Activated T-cell treated with anti-CD3 and anti-CD28 coated beads, Interleukin-2, amount 50 U/mL, for 4 hours (primary cell): ENCODE measurements at regions not wholly inside any gene's neighbourhood (a gene's known extent, or its start where the extent isn't known, plus 50 kb on each side); places are given as distances from the start of the nearest gene placed in this dataset.

Experiments
- ATAC-seq, 2 donors: fragments of 200-7000 bp; cut with Tn5 transposase; one replicate each; pipeline ENCODE4 v1.10.0; 2021
- DNase-seq: peaks from one replicate; pipeline ENCODE4 v3.0.0-alpha.2; 2020
- H3K27me3 Mint-ChIP-seq: one replicate; pipeline ENCODE4 v1.8.0; 2021; ENCODE audit warnings: low read depth, mixed read lengths
- H3K36me3 Mint-ChIP-seq: one replicate; pipeline ENCODE4 v1.8.0; 2022; ENCODE audit warnings: mixed read lengths; ENCODE audit not compliant: insufficient read depth
- H3K4me1 Mint-ChIP-seq: one replicate; pipeline ENCODE4 v1.8.0; 2021; ENCODE audit warnings: low read depth, mixed read lengths
- H3K4me3 Mint-ChIP-seq: one replicate; pipeline ENCODE4 v1.8.0; 2021; ENCODE audit warnings: mild to moderate bottlenecking, moderate library complexity, mixed read lengths
- H3K9me3 Mint-ChIP-seq: one replicate; pipeline ENCODE4 v1.8.0; 2021; ENCODE audit warnings: mixed read lengths

DNA sequence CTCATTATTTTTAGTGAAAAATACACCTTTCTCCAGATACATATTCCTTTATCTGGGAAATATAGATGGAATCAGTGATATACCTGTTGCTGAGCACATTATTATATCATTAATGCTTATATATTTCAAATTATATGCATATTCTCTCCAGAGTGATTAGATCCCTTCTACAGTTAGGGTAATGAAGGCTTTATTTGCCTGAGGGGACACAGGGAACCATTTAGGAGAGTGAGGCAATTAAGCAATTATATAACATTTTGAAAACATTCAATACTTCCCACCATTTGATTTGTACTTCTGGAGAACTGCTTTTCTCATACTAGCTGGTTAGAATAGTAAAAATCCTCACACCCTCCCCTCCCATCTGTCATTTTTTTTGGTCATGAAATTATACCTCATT is 212.8 kb upstream of the NOVA1 start:
- Mint-ChIP-seq H3K36me3 (no peaks in the 10 kb centered on the region), H3K4me3 (no peak overlapping the region), H3K9me3 (peaks cover under 1% of the 10 kb centered on the region), H3K27me3 (no peaks in the 10 kb centered on the region), H3K4me1 (no peaks in the 10 kb centered on the region)
- ATAC-seq (no peak), DNase-seq (no peak)

DNA sequence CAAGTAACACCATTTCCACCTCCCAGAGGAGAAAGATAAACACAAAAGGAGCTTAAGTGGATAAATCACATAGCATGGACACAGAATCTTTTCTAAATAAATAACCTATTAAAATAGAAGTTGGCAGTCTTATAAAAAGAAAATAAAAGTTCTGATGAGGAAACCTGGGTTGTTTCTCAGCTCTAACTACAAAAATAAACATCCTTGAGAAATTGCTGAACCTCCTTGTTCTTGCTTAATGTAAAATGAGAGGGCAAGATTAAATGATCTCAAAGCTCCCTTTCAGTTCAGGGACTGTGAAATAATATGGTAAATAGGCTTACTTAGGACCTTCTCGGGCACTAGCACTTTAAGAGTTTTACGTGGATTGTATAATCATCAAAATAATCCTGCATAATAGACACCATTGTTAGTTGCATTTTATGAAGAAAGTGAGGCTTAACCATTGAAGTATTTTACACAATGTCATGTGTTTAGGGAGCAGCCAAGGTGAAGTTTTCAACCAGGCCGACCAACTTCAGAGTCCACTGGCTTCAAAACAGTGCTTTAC is 214.0 kb upstream of the NOVA1 start:
- DNase-seq (no peak), ATAC-seq (no peak)
- Mint-ChIP-seq H3K27me3 (no peaks in the 10 kb centered on the region), H3K36me3 (no peaks in the 10 kb centered on the region), H3K9me3 (no peaks in the 10 kb centered on the region), H3K4me1 (no peaks in the 10 kb centered on the region), H3K4me3 (no peak overlapping the region)

DNA sequence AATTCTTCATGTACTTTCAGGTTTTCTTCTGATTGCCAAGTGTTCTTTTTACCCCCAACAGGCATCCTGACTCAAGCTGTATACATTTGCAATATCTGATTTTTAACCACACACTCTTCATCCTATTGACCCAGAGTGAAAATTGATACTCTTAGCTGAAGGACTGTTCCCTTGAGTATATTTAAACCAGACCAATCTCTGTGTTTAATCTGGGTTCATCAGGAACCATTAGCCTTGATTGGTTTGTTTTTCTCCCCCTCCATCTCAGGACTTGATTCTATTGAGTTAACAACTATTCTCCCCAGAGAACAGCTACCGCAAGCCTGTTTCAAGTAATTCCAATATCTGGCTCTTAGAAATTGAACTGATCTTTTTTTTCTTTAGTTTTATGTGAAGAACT is 222.3 kb upstream of the NOVA1 start:
- no peak overlapping the region for H3K4me3 Mint-ChIP-seq
- DNase-seq (no peak), ATAC-seq (no peak)
- no peaks in the 10 kb centered on the region for H3K36me3 Mint-ChIP-seq
- no peaks in the 10 kb centered on the region for H3K4me1 Mint-ChIP-seq
- no peaks in the 10 kb centered on the region for H3K27me3 Mint-ChIP-seq
- peaks cover 9% of the 10 kb centered on the region for H3K9me3 Mint-ChIP-seq

DNA sequence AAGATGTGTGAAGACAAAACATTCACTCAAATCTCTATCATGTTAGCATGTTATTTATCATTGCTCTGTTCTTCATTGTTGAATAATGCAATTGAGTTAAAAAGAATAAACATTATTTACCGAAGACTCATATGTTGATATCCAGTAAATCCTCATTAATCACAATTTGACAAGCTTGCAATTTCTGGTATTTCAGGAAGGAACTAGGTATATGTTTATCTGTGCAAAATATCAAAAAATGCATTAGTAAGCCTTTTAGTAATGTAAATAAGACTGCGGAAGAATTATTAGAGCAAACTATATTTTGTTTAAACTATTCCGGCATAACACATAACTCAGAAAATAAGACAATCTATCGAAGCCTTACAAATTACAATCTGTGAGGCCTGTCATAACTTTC is 222.7 kb upstream of the NOVA1 start:
- H3K27me3 Mint-ChIP-seq: no peaks in the 10 kb centered on the region
- DNase-seq (no peak), ATAC-seq (no peak)
- no peaks in the 10 kb centered on the region for H3K36me3 Mint-ChIP-seq
- H3K9me3 Mint-ChIP-seq: peaks cover 9% of the 10 kb centered on the region
- no peaks in the 10 kb centered on the region for H3K4me1 Mint-ChIP-seq
- H3K4me3 Mint-ChIP-seq: no peak overlapping the region

DNA sequence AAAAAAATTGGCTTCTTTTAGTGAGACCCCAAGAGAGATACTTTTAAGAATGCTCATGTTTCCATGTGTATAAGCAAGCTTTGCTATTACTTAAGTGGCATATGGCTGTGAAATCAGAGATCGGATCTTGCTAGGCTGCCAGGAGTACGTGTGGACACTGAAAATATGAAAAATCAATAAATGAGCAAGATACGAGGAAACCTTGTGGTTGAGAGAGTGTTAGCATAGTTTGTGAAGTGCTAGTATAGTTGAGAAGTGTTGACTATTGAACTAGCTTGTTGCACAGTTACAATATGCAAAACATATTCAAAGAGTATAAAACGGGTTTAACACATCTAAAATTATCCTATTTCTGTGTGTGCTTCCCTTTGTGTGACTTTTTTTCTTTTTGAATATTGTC is 230.9 kb upstream of the NOVA1 start:
- Mint-ChIP-seq H3K27me3 (no peaks in the 10 kb centered on the region), H3K36me3 (no peaks in the 10 kb centered on the region), H3K4me3 (no peak overlapping the region), H3K9me3 (peaks cover 15% of the 10 kb centered on the region), H3K4me1 (no peaks in the 10 kb centered on the region)
- ATAC-seq (no peak), DNase-seq (no peak)

DNA sequence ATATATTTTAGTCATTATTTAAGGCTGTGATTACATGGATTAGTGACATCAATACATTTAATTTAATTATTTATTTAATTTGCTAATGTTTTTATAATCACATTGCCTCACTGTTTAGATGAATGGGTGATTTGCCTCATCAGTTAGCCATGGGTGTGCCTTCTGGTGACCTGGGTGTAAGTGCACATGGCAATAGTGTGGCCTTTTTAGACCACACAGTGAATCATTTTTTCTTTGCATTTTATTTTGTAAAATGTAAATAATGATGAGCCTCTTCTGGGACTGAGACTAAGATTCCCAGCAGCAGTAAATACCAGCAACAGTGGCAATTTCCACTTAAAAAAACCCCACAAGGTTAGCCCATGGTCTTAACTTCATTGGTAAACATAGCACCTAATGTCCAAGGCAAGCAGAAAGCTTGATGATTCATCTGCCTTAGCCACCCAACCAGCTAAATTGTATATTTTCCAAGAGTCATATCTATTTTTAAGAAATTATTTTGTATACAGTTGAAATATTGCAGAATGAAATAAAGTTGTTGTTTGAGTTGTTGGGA is 235.9 kb upstream of the NOVA1 start:
- ATAC-seq: no peak
- Mint-ChIP-seq H3K9me3 (peaks cover 8% of the 10 kb centered on the region), H3K36me3 (no peaks in the 10 kb centered on the region), H3K4me1 (no peaks in the 10 kb centered on the region), H3K27me3 (no peaks in the 10 kb centered on the region), H3K4me3 (no peak overlapping the region)
- no peak for DNase-seq

DNA sequence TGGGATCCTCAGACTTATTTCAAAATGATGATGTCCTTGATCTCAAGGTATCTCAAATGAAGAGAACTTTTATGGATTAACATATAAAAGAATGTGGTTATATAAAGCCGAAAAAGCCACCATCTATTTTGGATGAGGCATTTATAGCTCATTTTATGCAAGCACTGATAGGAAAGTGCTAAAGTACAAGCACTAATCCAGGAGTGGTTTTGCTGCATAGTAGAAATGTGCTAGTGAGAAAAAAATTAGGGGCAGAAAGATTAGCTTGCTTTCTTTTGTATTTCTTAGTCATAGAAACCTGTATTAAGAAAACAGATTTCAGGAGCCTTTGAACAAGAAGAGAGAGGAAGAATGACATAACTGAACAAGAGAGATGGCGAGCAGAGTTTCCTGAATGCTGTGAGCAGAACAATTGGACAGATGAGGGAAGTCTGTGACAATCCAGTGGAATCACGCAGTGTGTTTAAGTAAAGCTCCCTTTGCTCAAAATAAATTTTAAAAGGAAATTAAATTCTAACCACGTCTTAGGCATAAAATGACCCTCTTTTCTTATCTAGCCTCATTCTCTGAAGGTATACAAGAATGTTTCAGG is 238.2 kb upstream of the NOVA1 start:
- DNase-seq (no peak), ATAC-seq (no peak)
- no peaks in the 10 kb centered on the region for H3K36me3 Mint-ChIP-seq
- no peaks in the 10 kb centered on the region for H3K4me1 Mint-ChIP-seq
- no peak overlapping the region for H3K4me3 Mint-ChIP-seq
- no peaks in the 10 kb centered on the region for H3K27me3 Mint-ChIP-seq
- H3K9me3 Mint-ChIP-seq: peaks cover 14% of the 10 kb centered on the region

DNA sequence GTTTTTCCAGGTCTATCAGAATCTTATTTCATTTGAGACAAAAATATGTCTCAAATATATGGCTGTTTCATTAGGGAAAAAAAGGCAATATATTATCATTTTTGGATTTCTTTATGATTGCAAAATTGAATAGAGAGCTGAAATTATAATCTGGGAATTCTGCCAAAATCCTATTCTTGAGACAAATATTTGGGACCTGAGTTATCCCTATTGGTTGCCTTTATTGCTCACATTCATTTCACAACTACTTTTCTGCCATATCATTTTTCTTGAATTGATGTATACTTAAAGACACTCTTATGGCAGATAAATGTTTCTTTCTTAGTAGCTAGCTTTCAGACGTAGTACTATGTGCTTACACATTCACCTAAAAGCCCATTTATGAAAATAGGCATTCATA is 241.6 kb upstream of the NOVA1 start:
- Mint-ChIP-seq H3K36me3 (no peaks in the 10 kb centered on the region), H3K4me1 (no peaks in the 10 kb centered on the region), H3K4me3 (no peak overlapping the region), H3K27me3 (no peaks in the 10 kb centered on the region), H3K9me3 (peaks cover 18% of the 10 kb centered on the region)
- no peak for DNase-seq
- ATAC-seq: no peak

DNA sequence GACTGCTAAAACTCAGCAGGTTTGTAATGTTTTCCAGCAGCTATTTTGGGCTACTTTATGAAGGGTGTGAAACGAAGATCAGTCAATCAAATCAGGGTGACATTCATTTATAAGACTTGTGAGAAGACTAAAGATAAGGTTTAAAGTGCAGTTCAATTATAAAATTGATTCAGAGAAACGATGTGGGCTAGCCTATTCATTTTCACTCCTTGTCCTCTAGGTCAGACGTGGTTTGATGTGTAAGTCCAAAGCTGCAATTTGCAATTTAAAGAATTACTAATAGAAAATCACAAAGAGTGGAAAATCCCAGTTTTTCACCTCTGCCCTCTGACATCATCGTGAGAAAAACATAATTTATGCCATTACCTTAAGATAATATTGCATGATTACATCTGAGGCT is 243.5 kb upstream of the NOVA1 start:
- no peak overlapping the region for H3K4me3 Mint-ChIP-seq
- no peaks in the 10 kb centered on the region for H3K4me1 Mint-ChIP-seq
- DNase-seq (no peak), ATAC-seq (no peak)
- H3K27me3 Mint-ChIP-seq: no peaks in the 10 kb centered on the region
- H3K36me3 Mint-ChIP-seq: no peaks in the 10 kb centered on the region
- H3K9me3 Mint-ChIP-seq: peaks cover 22% of the 10 kb centered on the region

DNA sequence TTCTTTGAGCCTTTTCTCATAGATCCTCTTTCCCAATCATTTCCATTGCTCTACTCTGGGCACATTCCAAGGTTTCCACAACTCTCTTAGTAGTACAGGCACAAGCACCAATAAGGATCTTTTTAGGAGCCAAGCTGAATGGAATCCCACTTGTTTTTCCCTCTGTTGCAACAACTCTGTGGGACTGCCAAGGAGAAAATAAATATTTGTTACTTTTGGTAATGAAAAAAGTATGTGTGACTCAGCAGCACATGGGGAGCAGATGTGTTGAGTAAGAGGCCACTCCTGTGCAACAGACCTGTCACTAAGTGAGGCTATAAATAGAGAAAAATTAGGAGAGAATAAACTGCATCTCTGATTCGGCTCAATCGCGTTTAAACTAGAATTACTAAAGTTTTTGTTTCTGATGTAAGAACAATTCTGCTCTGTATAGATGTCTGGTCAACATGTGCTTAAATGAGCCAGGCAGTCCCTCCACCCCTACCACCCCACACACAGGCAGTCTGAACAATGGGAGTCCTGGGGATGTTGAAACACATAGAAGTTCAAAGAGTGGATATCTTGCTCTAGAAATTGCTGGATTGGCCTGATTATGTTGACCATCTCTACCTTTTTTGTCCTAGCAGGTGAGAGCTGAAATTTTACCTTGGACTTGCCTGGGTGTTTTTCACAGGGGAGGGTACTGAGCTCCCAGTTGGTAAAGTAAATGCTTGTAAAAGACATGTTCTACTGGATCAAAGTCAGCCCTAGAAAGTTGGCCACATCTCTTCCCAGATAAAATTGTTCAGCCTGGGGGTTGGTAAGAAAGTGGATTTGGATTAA is 244.3 kb upstream of the NOVA1 start:
- Mint-ChIP-seq H3K4me1 (no peaks in the 10 kb centered on the region), H3K4me3 (no peak overlapping the region), H3K9me3 (peaks cover 22% of the 10 kb centered on the region), H3K27me3 (no peaks in the 10 kb centered on the region), H3K36me3 (no peaks in the 10 kb centered on the region)
- DNase-seq: no peak
- ATAC-seq: no peak

DNA sequence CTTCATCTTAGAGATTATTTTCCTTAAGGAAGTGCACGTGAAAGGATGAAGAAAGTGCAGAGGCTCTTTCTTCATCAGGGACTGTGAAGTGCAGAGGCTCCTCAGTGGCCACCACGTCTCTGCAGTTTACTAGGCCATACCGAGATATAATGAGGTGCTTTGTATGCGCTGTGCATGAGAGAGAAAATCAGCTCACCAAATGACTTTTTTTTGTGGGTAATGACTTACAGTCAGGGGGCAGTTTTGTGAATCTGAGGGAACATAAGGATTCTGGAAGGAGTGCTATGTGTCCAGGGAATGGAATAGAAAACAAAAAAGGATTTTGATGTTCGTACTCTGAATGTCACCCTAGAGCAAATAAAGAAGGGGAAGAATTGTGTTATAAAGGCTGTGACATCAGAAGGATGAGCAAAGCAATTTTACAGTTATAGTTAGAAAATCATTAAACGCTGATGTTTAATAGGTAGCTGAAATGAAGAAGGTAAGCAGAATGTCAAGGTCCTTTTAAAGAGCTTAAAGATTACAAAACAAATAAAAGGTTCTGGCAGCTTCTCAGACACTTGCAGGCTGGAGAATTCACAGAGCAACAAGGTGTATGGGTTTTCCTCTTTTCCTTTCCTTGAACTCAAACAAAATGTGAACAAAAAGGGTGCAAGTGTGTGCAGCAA is 247.5 kb upstream of the NOVA1 start:
- Mint-ChIP-seq H3K36me3 (no peaks in the 10 kb centered on the region), H3K4me1 (no peaks in the 10 kb centered on the region), H3K9me3 (peaks cover 15% of the 10 kb centered on the region), H3K27me3 (no peaks in the 10 kb centered on the region), H3K4me3 (no peak overlapping the region)
- no peak for ATAC-seq
- DNase-seq: no peak

DNA sequence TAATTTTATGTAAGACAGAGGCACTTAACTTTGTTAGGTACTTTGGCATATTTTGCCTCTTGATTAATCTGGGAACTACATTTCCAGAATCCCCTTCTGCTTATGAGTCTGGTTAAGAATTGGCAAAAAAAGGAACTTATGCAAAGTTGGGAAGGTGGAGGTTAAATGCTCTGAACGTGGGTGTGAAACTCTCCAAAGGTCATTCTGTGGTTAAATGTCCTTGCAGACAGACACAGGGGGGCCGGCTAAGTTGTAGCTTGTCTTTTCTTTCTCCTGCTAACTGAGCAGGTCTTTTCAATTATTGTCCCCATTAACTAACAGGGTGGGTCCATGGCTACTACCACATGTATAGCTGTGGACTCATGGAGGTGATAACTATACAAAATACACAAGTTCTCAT is 248.6 kb upstream of the NOVA1 start:
- H3K27me3 Mint-ChIP-seq: no peaks in the 10 kb centered on the region
- no peak overlapping the region for H3K4me3 Mint-ChIP-seq
- ATAC-seq (no peak), DNase-seq (no peak)
- H3K9me3 Mint-ChIP-seq: peaks cover 15% of the 10 kb centered on the region
- H3K36me3 Mint-ChIP-seq: no peaks in the 10 kb centered on the region
- H3K4me1 Mint-ChIP-seq: no peaks in the 10 kb centered on the region

DNA sequence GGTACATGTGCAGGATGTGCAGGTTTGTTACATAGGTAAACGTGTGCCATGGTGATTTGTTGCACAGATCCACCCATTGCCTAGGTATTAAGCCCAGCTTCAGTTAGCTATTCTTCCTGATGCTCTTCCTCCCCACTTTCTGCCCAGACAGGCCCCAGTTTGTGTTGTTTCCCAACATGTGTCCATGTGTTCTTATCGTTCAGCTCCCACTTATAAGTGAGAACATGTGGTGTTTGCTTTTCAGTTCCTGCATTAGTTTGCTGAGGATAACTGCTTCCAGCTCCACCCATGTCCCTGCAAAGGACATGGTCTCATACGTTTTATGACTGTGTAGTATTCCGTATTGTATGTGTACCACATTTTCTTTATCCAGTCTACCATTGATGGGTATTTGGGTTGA is 251.7 kb upstream of the NOVA1 start:
- DNase-seq (no peak), ATAC-seq (no peak)
- Mint-ChIP-seq H3K27me3 (no peaks in the 10 kb centered on the region), H3K36me3 (no peaks in the 10 kb centered on the region), H3K9me3 (peaks cover 11% of the 10 kb centered on the region), H3K4me1 (no peaks in the 10 kb centered on the region), H3K4me3 (no peak overlapping the region)

DNA sequence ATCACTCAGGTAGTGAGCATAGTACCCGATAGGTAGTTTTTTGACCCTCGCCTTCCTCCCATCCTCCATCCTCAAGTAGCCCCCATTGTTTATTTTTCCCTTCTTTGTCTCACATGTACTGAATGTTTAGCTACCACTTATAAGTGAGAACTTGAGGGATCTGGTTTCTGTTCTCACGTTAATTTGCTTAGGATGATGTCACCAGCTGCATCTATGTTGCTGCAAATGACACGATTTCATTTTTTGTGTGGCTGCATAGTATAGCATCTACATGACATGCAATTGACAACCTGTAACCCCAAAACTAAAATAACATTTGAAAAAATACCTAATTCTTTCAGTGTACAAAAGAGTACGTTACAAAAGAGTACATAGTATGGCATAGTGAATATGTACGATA is 254.0 kb upstream of the NOVA1 start:
- Mint-ChIP-seq H3K36me3 (no peaks in the 10 kb centered on the region), H3K4me1 (no peaks in the 10 kb centered on the region), H3K27me3 (no peaks in the 10 kb centered on the region), H3K9me3 (peaks cover 14% of the 10 kb centered on the region), H3K4me3 (no peak overlapping the region)
- no peak for ATAC-seq
- no peak for DNase-seq
